ENCODE measurements at regions not wholly inside any gene's neighbourhood (a gene's known extent, or its start where the extent isn't known, plus 50 kb on each side); places are given as distances from the start of the nearest gene placed in this dataset.

DNA sequence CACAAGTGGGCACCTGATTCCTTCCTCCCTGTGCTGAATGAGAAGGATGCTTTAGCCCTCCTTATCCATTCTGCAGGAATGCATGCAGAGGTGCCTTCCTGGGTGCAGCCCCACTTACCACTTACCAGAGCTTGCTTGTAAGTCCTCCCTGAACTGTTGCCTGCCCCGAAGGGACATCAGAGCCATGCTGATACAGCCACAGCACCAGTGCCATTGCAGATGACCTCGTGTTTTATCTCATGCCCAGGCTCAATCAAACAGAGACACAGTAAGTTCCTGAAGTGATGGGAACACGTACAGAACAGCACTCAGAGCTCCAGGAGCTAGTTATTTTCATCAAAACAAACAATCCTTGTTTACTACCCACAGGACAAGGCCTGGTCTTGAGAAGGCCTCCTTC lies 81.9 kb downstream of the ATP1A1 start:
- Mint-ChIP-seq H3K27ac (no peak overlapping the region), H3K36me3 (ENCODE audit: low read depth) (no peaks in the 10 kb centered on the region), H3K4me1 (ENCODE audit: low read depth) (no peaks in the 10 kb centered on the region), H3K9me3 (no peaks in the 10 kb centered on the region), H3K27me3 (no peaks in the 10 kb centered on the region), H3K4me3 (no peak overlapping the region)
- intact Hi-C loops (cut with micrococcal nuclease), result no loop called here
- ATAC-seq (no peak), DNase-seq (no peak)
- TF ChIP-seq, protein P1, sequence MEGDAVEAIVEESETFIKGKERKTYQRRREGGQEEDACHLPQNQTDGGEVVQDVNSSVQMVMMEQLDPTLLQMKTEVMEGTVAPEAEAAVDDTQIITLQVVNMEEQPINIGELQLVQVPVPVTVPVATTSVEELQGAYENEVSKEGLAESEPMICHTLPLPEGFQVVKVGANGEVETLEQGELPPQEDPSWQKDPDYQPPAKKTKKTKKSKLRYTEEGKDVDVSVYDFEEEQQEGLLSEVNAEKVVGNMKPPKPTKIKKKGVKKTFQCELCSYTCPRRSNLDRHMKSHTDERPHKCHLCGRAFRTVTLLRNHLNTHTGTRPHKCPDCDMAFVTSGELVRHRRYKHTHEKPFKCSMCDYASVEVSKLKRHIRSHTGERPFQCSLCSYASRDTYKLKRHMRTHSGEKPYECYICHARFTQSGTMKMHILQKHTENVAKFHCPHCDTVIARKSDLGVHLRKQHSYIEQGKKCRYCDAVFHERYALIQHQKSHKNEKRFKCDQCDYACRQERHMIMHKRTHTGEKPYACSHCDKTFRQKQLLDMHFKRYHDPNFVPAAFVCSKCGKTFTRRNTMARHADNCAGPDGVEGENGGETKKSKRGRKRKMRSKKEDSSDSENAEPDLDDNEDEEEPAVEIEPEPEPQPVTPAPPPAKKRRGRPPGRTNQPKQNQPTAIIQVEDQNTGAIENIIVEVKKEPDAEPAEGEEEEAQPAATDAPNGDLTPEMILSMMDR (IDR thresholded peaks at IDR 0.05), result no peak
- ChIA-PET POLR2A (no interaction called here), CTCF (interaction anchor here (1.2 to 1.5 kb wide), 2 partner anchors 44 to 316 kb away, joined by 3 to 4 read pairs; no protein-coding TSS in a partner anchor)

GRCh38 chr1:116455509-116455908 lies 82.5 kb downstream of the ATP1A1 start:
- Mint-ChIP-seq H3K36me3 (ENCODE audit: low read depth) (no peaks in the 10 kb centered on the region), H3K4me1 (ENCODE audit: low read depth) (no peaks in the 10 kb centered on the region), H3K27me3 (no peaks in the 10 kb centered on the region), H3K9me3 (no peaks in the 10 kb centered on the region), H3K27ac (no peak overlapping the region), H3K4me3 (no peak overlapping the region)
- ChIA-PET POLR2A (no interaction called here), CTCF (interaction anchor here (1.5 kb wide), 2 partner anchors 30 to 43 kb away, joined by 4 to 5 read pairs; no protein-coding TSS in a partner anchor)
- ATAC-seq (no peak), DNase-seq (no peak)
- TF ChIP-seq, protein P1 (IDR thresholded peaks at IDR 0.05), result no peak
- intact Hi-C loops (cut with micrococcal nuclease), result no loop called here

- DNase-seq (no peak), ATAC-seq (no peak)
- intact Hi-C loops (cut with micrococcal nuclease), result no loop called here
- Mint-ChIP-seq H3K4me1 (ENCODE audit: low read depth) (no peaks in the 10 kb centered on the region), H3K27me3 (no peaks in the 10 kb centered on the region), H3K9me3 (no peaks in the 10 kb centered on the region), H3K27ac (no peak overlapping the region), H3K4me3 (no peak overlapping the region), H3K36me3 (ENCODE audit: low read depth) (no peaks in the 10 kb centered on the region)
- CTCF ChIA-PET, result interaction anchor here (0.6 to 1.7 kb wide), 3 partner anchors 28 to 41 kb away, joined by 3 to 9 read pairs (median 4); no protein-coding TSS in a partner anchor
- POLR2A ChIA-PET, result no interaction called here
- TF ChIP-seq, protein P1 (IDR thresholded peaks at IDR 0.05), result no peak
Measured at GRCh38 chr1:116457946-116458604, 85.0 kb downstream of the ATP1A1 start.

DNA sequence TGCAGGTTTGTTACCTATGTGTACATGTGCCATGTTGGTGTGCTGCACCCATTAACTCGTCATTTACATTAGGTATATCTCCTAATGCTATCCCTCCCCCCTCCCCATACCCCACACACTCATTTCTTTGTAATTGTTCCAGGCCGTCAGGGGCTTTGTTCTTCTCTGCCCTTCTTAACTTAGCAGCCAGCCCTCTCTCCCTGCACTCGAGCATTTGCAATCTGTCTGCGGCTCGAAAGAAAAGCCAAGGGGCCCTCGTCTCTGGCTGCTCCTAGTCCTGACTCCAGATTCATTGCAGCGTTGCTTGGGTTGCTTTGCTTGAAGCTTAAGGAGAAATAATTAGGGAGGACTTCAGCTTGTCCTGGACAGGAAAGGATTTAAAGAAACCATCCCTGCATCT lies 85.7 kb downstream of the ATP1A1 start:
- Mint-ChIP-seq H3K4me1 (ENCODE audit: low read depth) (no peaks in the 10 kb centered on the region), H3K27me3 (no peaks in the 10 kb centered on the region), H3K4me3 (no peak overlapping the region), H3K27ac (no peak overlapping the region), H3K36me3 (ENCODE audit: low read depth) (no peaks in the 10 kb centered on the region), H3K9me3 (no peaks in the 10 kb centered on the region)
- ChIA-PET POLR2A (no interaction called here), CTCF (interaction anchor here (1.7 kb wide), 1 partner anchor 27 kb away, joined by 9 read pairs; no protein-coding TSS in a partner anchor)
- DNase-seq (no peak), ATAC-seq (no peak)
- intact Hi-C loops (cut with micrococcal nuclease), result no loop called here
- TF ChIP-seq, protein P1 (IDR thresholded peaks at IDR 0.05), result no peak

DNA sequence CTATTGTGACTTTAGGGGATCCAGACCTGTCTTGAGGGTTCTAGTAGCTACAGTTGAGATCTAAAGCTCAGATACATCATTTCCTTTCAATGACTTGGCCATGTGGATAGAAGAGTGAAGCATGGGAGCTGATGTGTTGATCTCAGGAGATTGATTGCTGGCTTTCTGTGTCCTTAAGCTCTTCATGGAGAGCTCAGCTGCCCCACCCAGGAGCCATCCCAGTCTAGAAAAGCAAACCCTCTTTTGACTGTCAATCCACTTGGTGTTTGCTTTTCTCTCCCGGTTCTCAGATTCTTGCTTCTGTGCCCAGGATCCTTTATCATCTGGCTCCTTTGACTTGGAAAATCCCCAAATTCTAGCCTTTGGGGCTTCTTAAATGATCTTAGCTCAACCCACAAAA lies 87.2 kb downstream of the ATP1A1 start:
- DNase-seq, result no peak
- POLR2A ChIA-PET, result no interaction called here
- Mint-ChIP-seq H3K9me3 (no peaks in the 10 kb centered on the region), H3K36me3 (ENCODE audit: low read depth) (no peaks in the 10 kb centered on the region), H3K27me3 (no peaks in the 10 kb centered on the region), H3K4me1 (ENCODE audit: low read depth) (no peaks in the 10 kb centered on the region), H3K4me3 (no peak overlapping the region), H3K27ac (no peak overlapping the region)
- no peak for ATAC-seq
- TF ChIP-seq, protein P1 (IDR thresholded peaks at IDR 0.05), result no peak
- intact Hi-C loops (cut with micrococcal nuclease), result no loop called here
- CTCF ChIA-PET, result interaction anchor here (1.2 to 5.3 kb wide), 2 partner anchors 25 to 321 kb away, joined by 3 to 29 read pairs; no protein-coding TSS in a partner anchor
